HEK293 (cell line): ENCODE measurements at regions not wholly inside any gene's neighbourhood (a gene's known extent, or its start where the extent isn't known, plus 50 kb on each side); places are given as distances from the start of the nearest gene placed in this dataset.

Experiments used
- CTCF ChIA-PET: fragments of 350-600 bp; formaldehyde crosslinking; extraction: SDS; loops from one replicate; lab custom pipeline; 2021; ENCODE audit warnings: antibody characterized with exemption; lab: Yijun Ruan, JAX
- POLR2A ChIA-PET: fragments of 300-600 bp; formaldehyde crosslinking; extraction: SDS; loops from one replicate; lab custom pipeline; 2020; ENCODE audit warnings: antibody characterized with exemption, inconsistent platforms; lab: Yijun Ruan, JAX
- H3K27ac ChIP-seq: fragments of 200-500 bp; sonication (Bioruptor generic); 2 replicates; pipeline ENCODE4 v1.5.1; 2014; ENCODE audit warnings: low read depth, low read length, control low read depth, inconsistent platforms; ENCODE audit errors: extremely low read depth
- H3K36me3 ChIP-seq, 2 experiments: fragments of 200-500 bp in 1 of 2; sonication (Bioruptor generic) in 1 of 2; 1 replicate in 1 of 2; 2 replicates in 1 of 2; pipeline ENCODE4 v1.5.1; 2014 to 2017; ENCODE audit warnings: inconsistent platforms in 2 of 2, low read length in 2 of 2; ENCODE audit not compliant: control insufficient read depth in 2 of 2, insufficient read depth in 1 of 2
- H3K4me1 ChIP-seq: fragments of 200-500 bp; sonication (Bioruptor generic); 2 replicates; pipeline ENCODE4 v1.5.1; 2014; ENCODE audit warnings: mild to moderate bottlenecking, low read length, inconsistent platforms; ENCODE audit not compliant: control insufficient read depth, insufficient read depth
- H3K4me3 ChIP-seq: 2 replicates; pipeline ENCODE4 v1.5.1; 2011; ENCODE audit warnings: low read depth, mild to moderate bottlenecking, control low read depth, low read length, moderate library complexity
- H3K9me3 ChIP-seq: fragments of 200-500 bp; sonication (Bioruptor generic); 2 replicates; pipeline ENCODE4 v1.5.1; 2014; ENCODE audit warnings: low read depth, low read length, inconsistent platforms; ENCODE audit not compliant: control insufficient read depth, insufficient read depth
- FEZF1 ChIP-seq: fragments of 450-650 bp; formaldehyde crosslinking; IDR thresholded peaks from 2 replicates; pipeline ENCODE4 v1.5.1; 2016; ENCODE audit warnings: missing biosample characterization, missing genetic modification characterization
- KLF7 ChIP-seq: fragments of 450-650 bp; formaldehyde crosslinking; IDR thresholded peaks from 2 replicates; pipeline ENCODE4 v1.5.1; 2016; ENCODE audit warnings: missing biosample characterization, missing genetic modification characterization, borderline replicate concordance
- KLF9 ChIP-seq: fragments of 450-650 bp; formaldehyde crosslinking; IDR thresholded peaks from 2 replicates; pipeline ENCODE4 v1.5.1; 2016; ENCODE audit warnings: missing biosample characterization, missing genetic modification characterization, low read depth
- OVOL3 ChIP-seq: fragments of 450-650 bp; formaldehyde crosslinking; IDR thresholded peaks from 2 replicates; pipeline ENCODE4 v1.5.1; 2016; ENCODE audit warnings: missing biosample characterization, missing genetic modification characterization
- SALL2 ChIP-seq: fragments of 450-650 bp; formaldehyde crosslinking; IDR thresholded peaks from 2 replicates; pipeline ENCODE4 v1.5.0; 2017; ENCODE audit warnings: missing biosample characterization, mild to moderate bottlenecking, missing genetic modification characterization, borderline replicate concordance
- TCF7L2 ChIP-seq: IDR thresholded peaks from 2 replicates; pipeline ENCODE4 v1.6.1; 2011; ENCODE audit warnings: low read depth, mild to moderate bottlenecking, inconsistent platforms, low read length, moderate library complexity, borderline replicate concordance
- ZBTB1 ChIP-seq: fragments of 450-650 bp; formaldehyde crosslinking; IDR thresholded peaks from 2 replicates; pipeline ENCODE4 v1.5.1; 2016; ENCODE audit warnings: missing biosample characterization, missing genetic modification characterization
- ZFHX2 ChIP-seq: fragments of 450-650 bp; formaldehyde crosslinking; conservative IDR thresholded peaks from 2 replicates; pipeline ENCODE4 v1.5.1; 2016; ENCODE audit warnings: missing biosample characterization, missing genetic modification characterization
- ZFP41 ChIP-seq: fragments of 450-650 bp; formaldehyde crosslinking; IDR thresholded peaks from 2 replicates; pipeline ENCODE4 v1.5.1; 2016; ENCODE audit warnings: missing biosample characterization, missing genetic modification characterization, borderline replicate concordance
- ZNF248 ChIP-seq: fragments of 450-650 bp; formaldehyde crosslinking; IDR thresholded peaks from 2 replicates; pipeline ENCODE4 v1.5.1; 2017; ENCODE audit warnings: missing biosample characterization, missing genetic modification characterization
- ZNF292 ChIP-seq: fragments of 450-650 bp; formaldehyde crosslinking; IDR thresholded peaks from 2 replicates; pipeline ENCODE4 v1.5.1; 2016; ENCODE audit warnings: low read depth, missing biosample characterization, missing genetic modification characterization, borderline replicate concordance
- ZNF394 ChIP-seq: fragments of 450-650 bp; formaldehyde crosslinking; IDR thresholded peaks from 2 replicates; pipeline ENCODE4 v1.5.1; 2016; ENCODE audit warnings: missing biosample characterization, missing genetic modification characterization, mild to moderate bottlenecking, moderate library complexity, borderline replicate concordance
- ZNF404 ChIP-seq: fragments of 450-650 bp; formaldehyde crosslinking; IDR thresholded peaks from 2 replicates; pipeline ENCODE4 v1.5.1; 2017; ENCODE audit warnings: missing biosample characterization, missing genetic modification characterization
- ZNF544 ChIP-seq: fragments of 450-650 bp; formaldehyde crosslinking; IDR thresholded peaks from 2 replicates; pipeline ENCODE4 v1.5.0; 2017; ENCODE audit warnings: missing biosample characterization, missing genetic modification characterization
- ZNF558 ChIP-seq: fragments of 450-650 bp; formaldehyde crosslinking; IDR thresholded peaks from 2 replicates; pipeline ENCODE4 v1.5.1; 2016; ENCODE audit warnings: missing biosample characterization, missing genetic modification characterization
- ZNF629 ChIP-seq: fragments of 450-650 bp; formaldehyde crosslinking; IDR thresholded peaks from 2 replicates; pipeline ENCODE4 v1.5.1; 2017; ENCODE audit warnings: missing biosample characterization, missing genetic modification characterization
- ZNF777 ChIP-seq: fragments of 450-650 bp; formaldehyde crosslinking; IDR thresholded peaks from 2 replicates; pipeline ENCODE4 v1.5.1; 2017; ENCODE audit warnings: missing biosample characterization, missing genetic modification characterization, borderline replicate concordance
- ZNF837 ChIP-seq: fragments of 450-650 bp; formaldehyde crosslinking; IDR thresholded peaks from 2 replicates; pipeline ENCODE4 v1.5.1; 2016; ENCODE audit warnings: missing biosample characterization, missing genetic modification characterization
- ZSCAN16 ChIP-seq: fragments of 450-650 bp; formaldehyde crosslinking; IDR thresholded peaks from 2 replicates; pipeline ENCODE4 v1.5.1; 2016; ENCODE audit warnings: missing biosample characterization, missing genetic modification characterization
- ZSCAN30 ChIP-seq: fragments of 450-650 bp; IDR thresholded peaks from 2 replicates; pipeline ENCODE4 v1.5.1; 2018; ENCODE audit warnings: missing biosample characterization, mild to moderate bottlenecking, missing genetic modification characterization, moderate library complexity
- TF ChIP-seq, protein P1 (sequence below): fragments of 450-650 bp; formaldehyde crosslinking; IDR thresholded peaks from 2 replicates; pipeline ENCODE4 v1.5.0; 2017; ENCODE audit warnings: missing biosample characterization, missing genetic modification characterization, borderline replicate concordance

DNA sequence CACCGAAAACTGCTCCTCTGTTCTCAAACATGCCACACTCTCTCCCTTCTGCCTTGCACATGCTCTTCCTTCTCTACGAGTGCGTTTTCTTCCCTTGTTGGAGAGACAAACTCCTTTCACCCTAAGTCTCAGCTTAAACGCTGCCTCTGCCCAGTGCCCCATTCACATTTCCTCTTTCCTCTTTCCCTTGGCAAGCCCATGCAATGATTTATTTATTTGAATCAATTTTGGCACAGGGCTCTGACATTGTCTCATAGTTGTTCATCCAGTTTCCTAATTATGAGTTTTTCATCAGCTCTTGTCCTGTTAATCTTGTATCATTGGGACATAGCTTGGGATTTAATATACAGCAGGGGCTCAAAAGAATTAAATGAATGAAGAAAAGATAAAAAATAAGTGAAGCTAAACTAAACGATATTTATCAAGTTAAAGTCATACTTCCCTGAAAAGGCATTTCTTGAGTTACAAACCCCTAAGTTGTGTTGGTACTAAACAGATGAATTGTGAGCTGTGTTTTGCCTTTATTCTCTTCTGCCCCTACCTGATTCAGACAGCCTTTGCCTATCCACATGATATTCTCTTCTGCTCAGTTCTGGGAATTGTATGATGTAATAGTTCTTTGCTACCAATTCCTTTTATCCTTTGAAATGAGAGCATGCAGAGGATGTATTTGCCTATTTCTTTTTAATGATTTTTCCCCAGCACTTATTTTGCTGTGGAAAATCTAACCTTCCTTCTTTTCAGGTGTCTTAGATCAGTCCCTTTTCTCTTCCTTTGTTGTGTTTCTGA is 704.4 kb downstream of the UTRN start:
- Histone ChIP-seq H3K4me3 (no peak overlapping the region), H3K27ac (no peak overlapping the region), H3K9me3 (no peaks in the 10 kb centered on the region), H3K4me1 (peaks cover 3% of the 10 kb centered on the region; the same call in 1 of the 2 replicates), H3K36me3 (no peaks in the 10 kb centered on the region)
- POLR2A ChIA-PET: no interaction called here
- no peak for TF ChIP-seq ZNF629 (tag by site-specific recombination)
- TF ChIP-seq KLF9 (tag by site-specific recombination): no peak
- TF ChIP-seq ZFHX2: no peak
- TF ChIP-seq TCF7L2: no peak
- TF ChIP-seq ZBTB1: no peak
- TF ChIP-seq ZNF248 (tag by site-specific recombination): no peak
- TF ChIP-seq, protein P1, sequence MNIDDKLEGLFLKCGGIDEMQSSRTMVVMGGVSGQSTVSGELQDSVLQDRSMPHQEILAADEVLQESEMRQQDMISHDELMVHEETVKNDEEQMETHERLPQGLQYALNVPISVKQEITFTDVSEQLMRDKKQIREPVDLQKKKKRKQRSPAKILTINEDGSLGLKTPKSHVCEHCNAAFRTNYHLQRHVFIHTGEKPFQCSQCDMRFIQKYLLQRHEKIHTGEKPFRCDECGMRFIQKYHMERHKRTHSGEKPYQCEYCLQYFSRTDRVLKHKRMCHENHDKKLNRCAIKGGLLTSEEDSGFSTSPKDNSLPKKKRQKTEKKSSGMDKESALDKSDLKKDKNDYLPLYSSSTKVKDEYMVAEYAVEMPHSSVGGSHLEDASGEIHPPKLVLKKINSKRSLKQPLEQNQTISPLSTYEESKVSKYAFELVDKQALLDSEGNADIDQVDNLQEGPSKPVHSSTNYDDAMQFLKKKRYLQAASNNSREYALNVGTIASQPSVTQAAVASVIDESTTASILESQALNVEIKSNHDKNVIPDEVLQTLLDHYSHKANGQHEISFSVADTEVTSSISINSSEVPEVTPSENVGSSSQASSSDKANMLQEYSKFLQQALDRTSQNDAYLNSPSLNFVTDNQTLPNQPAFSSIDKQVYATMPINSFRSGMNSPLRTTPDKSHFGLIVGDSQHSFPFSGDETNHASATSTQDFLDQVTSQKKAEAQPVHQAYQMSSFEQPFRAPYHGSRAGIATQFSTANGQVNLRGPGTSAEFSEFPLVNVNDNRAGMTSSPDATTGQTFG (tag by site-specific recombination): no peak
- TF ChIP-seq ZFP41: no peak
- no peak for TF ChIP-seq ZNF558 (tag by site-specific recombination)
- CTCF ChIA-PET: interaction anchor here (0.6 to 1.1 kb wide), 4 partner anchors 9 to 149 kb away, joined by 3 to 4 read pairs (median 3); no protein-coding TSS in a partner anchor

DNA sequence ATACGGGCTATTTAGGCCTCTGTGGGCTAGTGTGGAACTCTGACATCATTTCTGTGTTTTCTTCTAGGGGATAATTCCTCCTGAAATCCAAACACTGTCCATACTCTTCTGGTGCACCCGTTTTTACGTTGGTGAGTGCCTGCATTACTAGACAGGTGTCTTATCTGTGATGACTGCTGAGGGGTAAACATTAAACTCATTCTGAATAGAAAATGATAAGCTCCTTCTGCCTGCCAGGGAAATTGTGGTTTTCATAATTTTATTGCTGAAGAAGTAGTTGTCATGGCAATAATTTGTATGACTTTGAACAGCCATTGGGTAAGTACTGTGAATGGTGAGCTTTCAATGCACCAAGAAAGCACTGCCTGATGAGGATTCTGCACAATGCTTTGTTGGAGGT is 705.6 kb downstream of the UTRN start:
- no peaks in the 10 kb centered on the region for H3K9me3 ChIP-seq
- TF ChIP-seq OVOL3 (tag by site-specific recombination) (no peak), ZSCAN30 (tag by site-specific recombination) (no peak), KLF7 (tag by site-specific recombination) (no peak), ZFHX2 (no peak), ZNF544 (tag by site-specific recombination) (no peak), ZNF394 (tag by site-specific recombination) (no peak), ZBTB1 (no peak), ZNF292 (tag by site-specific recombination) (no peak), ZNF404 (tag by site-specific recombination) (no peak), ZNF777 (tag by site-specific recombination) (no peak)
- TF ChIP-seq, all 188 proteins: peak for 0
- no peaks in the 10 kb centered on the region for H3K36me3 ChIP-seq
- H3K27ac ChIP-seq: no peak overlapping the region
- H3K4me3 ChIP-seq: no peak overlapping the region
- CTCF ChIA-PET: no interaction called here
- POLR2A ChIA-PET: no interaction called here
- peaks cover 3% of the 10 kb centered on the region; the same call in 1 of the 2 replicates for H3K4me1 ChIP-seq

DNA sequence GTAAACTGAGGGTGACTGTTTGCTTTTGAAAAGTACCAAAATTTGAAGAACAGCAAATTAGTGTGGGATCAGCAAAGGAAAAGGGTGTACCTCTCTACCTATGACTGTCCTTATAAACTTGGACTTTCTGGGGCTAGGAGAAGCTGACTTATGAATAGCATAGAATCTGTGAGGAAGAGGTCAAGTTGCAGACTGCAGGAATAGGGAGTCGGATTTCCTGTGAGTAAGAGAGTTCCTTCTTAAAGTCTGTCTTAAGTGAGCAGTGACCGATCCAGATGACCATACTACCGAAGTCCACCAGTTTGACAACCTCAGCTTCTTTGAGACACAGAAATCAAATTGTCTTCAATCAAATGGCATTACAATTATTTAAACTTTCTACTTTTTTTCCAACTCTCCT is 708.7 kb downstream of the UTRN start:
- TF ChIP-seq FEZF1 (tag by site-specific recombination): no peak
- TF ChIP-seq SALL2 (tag by site-specific recombination): no peak
- TF ChIP-seq ZNF544 (tag by site-specific recombination): no peak
- no peak for TF ChIP-seq ZSCAN16
- no peak for TF ChIP-seq ZNF837 (tag by site-specific recombination)
- ChIA-PET CTCF (interaction anchor here (0.6 kb wide), 1 partner anchor 17 kb away, joined by 3 read pairs; no protein-coding TSS in a partner anchor), POLR2A (interaction anchor here (0.6 kb wide), 1 partner anchor 1334 kb away, joined by 3 read pairs; no protein-coding TSS in a partner anchor)
- H3K4me1 ChIP-seq: peaks cover 3% of the 10 kb centered on the region; the same call in 1 of the 2 replicates
- no peaks in the 10 kb centered on the region for H3K9me3 ChIP-seq
- no peak overlapping the region for H3K27ac ChIP-seq
- no peak overlapping the region for H3K4me3 ChIP-seq
- H3K36me3 ChIP-seq: no peaks in the 10 kb centered on the region
